K562 (cell line): ENCODE measurements at regions not wholly inside any gene's neighbourhood (a gene's known extent, or its start where the extent isn't known, plus 50 kb on each side); places are given as distances from the start of the nearest gene placed in this dataset.

Experiments
- ATAC-seq: fragments of 200-7000 bp; cut with Tn5 transposase; 3 replicates; pipeline ENCODE4 v1.9.1; 2020; ENCODE audit warnings: moderate library complexity
- BruUV-seq: library from RNA; stranded (reverse); fragments of 400-500 nt; replicated peaks from 2 replicates; lab custom pipeline; 2021; lab: Mats Ljungman, UMichigan
- CTCF ChIA-PET: fragments of 300-600 bp; formaldehyde crosslinking; extraction: SDS; loops from one replicate; lab custom pipeline; 2021; ENCODE audit warnings: low intra/inter-chr PET ratio; lab: Yijun Ruan, JAX
- POLR2A ChIA-PET: fragments of 300-600, 350-650 bp; sonication (Branson Sonifier 250); formaldehyde crosslinking; extraction: SDS; loops from one replicate; lab custom pipeline; 2021; ENCODE audit warnings: antibody characterized with exemption, inconsistent platforms; lab: Yijun Ruan, JAX
- DNase-seq, 4 experiments: peaks; one replicate each; pipeline versions ENCODE4 v3.0.0 to v3.0.0-alpha.2; 2011 to 2018; ENCODE audit warnings: low spot score in 3 of 4, mixed read lengths in 3 of 4; ENCODE audit errors: extremely low read depth in 1 of 4
- FAIRE-seq: peaks from 2 replicates; lab custom pipeline; 2011; peaks lifted over from hg19 to GRCh38; lab: Jason Lieb, UNC
- H2AFZ ChIP-seq: 2 replicates; pipeline ENCODE4 v1.6.0; 2011; ENCODE audit warnings: low read depth, low read length, control low read depth, inconsistent platforms
- H3K27ac ChIP-seq: fragments of 200-600 bp; 3 replicates; pipeline ENCODE4 v1.8.0; 2011; ENCODE audit warnings: low read depth, mild to moderate bottlenecking, control low read depth, inconsistent platforms, low read length, moderate library complexity, mixed read lengths; ENCODE audit errors: extremely low read depth
- H3K27me3 ChIP-seq, 2 experiments: fragments of 300-600 bp in 1 of 2; 2 replicates in 1 of 2; 3 replicates in 1 of 2; pipeline versions ENCODE4 v1.6.0 to v1.8.0; 2011; ENCODE audit warnings: inconsistent platforms in 2 of 2, low read length in 2 of 2, mild to moderate bottlenecking in 1 of 2, mixed read lengths in 1 of 2, moderate library complexity in 1 of 2; ENCODE audit not compliant: control insufficient read depth in 2 of 2, insufficient read depth in 2 of 2
- H3K36me3 ChIP-seq: fragments of 300-600 bp; 3 replicates; pipeline ENCODE4 v1.8.0; 2011; ENCODE audit warnings: mild to moderate bottlenecking, low read length, inconsistent platforms; ENCODE audit not compliant: control insufficient read depth, insufficient read depth
- H3K4me1 ChIP-seq, 2 experiments: fragments of 200-600 bp in 1 of 2; replicated peaks in 1 of 2; 2 replicates in 1 of 2; 3 replicates in 1 of 2; pipeline versions ENCODE4 v1.5.1 to v1.8.0; 2011; ENCODE audit warnings: inconsistent platforms in 2 of 2, low read length in 2 of 2, mild to moderate bottlenecking in 1 of 2, mixed read lengths in 1 of 2, moderate library complexity in 1 of 2; ENCODE audit not compliant: control insufficient read depth in 2 of 2, insufficient read depth in 2 of 2
- H3K4me2 ChIP-seq: 2 replicates; pipeline ENCODE4 v1.6.1; 2011; ENCODE audit warnings: low read length, control low read depth, inconsistent platforms, mixed read lengths; ENCODE audit not compliant: insufficient read depth
- H3K4me3 ChIP-seq: fragments of 200-600 bp; sonication (generic), shearing (Covaris generic); 2 replicates; pipeline ENCODE4 v1.5.1; 2016; ENCODE audit warnings: control low read depth, inconsistent platforms
- H3K79me2 ChIP-seq: fragments of 200-600 bp; 3 replicates; pipeline ENCODE4 v1.8.0; 2011; ENCODE audit warnings: low read length, inconsistent platforms; ENCODE audit not compliant: control insufficient read depth, insufficient read depth
- H3K9ac ChIP-seq, 2 experiments: 2 replicates each; pipeline versions ENCODE4 v1.6.0 to v1.6.1; 2011; ENCODE audit warnings: low read depth in 2 of 2, low read length in 2 of 2, control low read depth in 1 of 2, inconsistent platforms in 1 of 2, mild to moderate bottlenecking in 1 of 2, mixed read lengths in 1 of 2; ENCODE audit not compliant: insufficient read depth in 1 of 2
- H3K9me1 ChIP-seq: one replicate; pipeline ENCODE4 v1.6.0; 2011; ENCODE audit warnings: inconsistent platforms, mild to moderate bottlenecking, low read length, moderate library complexity; ENCODE audit not compliant: control insufficient read depth, insufficient read depth
- H3K9me3 ChIP-seq: replicated peaks from 2 replicates; pipeline ENCODE4 v1.5.1; 2011; ENCODE audit warnings: low read depth, low read length, inconsistent platforms; ENCODE audit not compliant: control insufficient read depth, insufficient read depth
- H4K20me1 ChIP-seq: replicated peaks from 2 replicates; pipeline ENCODE4 v1.6.1; 2011; ENCODE audit warnings: low read length, inconsistent platforms, mixed read lengths; ENCODE audit not compliant: control insufficient read depth, insufficient read depth
- ETV5 ChIP-seq: sonication (generic); formaldehyde crosslinking; IDR thresholded peaks from 2 replicates; pipeline ENCODE4 v1.4.0; 2020; ENCODE audit warnings: low read depth, mild to moderate bottlenecking, missing genetic modification reagents
- FOS ChIP-seq: IDR thresholded peaks from 3 replicates; pipeline ENCODE4 v1.6.1; 2011; ENCODE audit not compliant: insufficient read length; ENCODE audit errors: extremely low read depth
- FOSL1 ChIP-seq: fragments of 200-800 bp; sonication (Bioruptor generic); conservative IDR thresholded peaks from 2 replicates; pipeline ENCODE4 v1.6.1; 2016; ENCODE audit warnings: missing genetic modification characterization, missing compliant biosample characterization
- HNRNPH1 ChIP-seq: fragments of 200-400 bp; formaldehyde crosslinking; optimal IDR thresholded peaks from 2 replicates; pipeline ENCODE3; 2017; ENCODE audit warnings: low read depth, mild to moderate bottlenecking, low read length, moderate library complexity
- JUND ChIP-seq, 2 experiments: IDR thresholded peaks; 2 replicates in 1 of 2; 3 replicates in 1 of 2; pipeline ENCODE4 v1.6.1; 2011; ENCODE audit warnings: borderline replicate concordance in 2 of 2, low read depth in 2 of 2, low read length in 2 of 2, improper control_type of control experiment in 1 of 2, missing biosample characterization in 1 of 2, missing genetic modification characterization in 1 of 2, missing genetic modification reagents in 1 of 2
- NR1H2 ChIP-seq: sonication (generic); formaldehyde crosslinking; IDR thresholded peaks from 2 replicates; pipeline ENCODE4 v1.4.0; 2020; ENCODE audit warnings: mild to moderate bottlenecking, missing genetic modification reagents
- ZNF444 ChIP-seq: fragments of 250-450 bp; sonication (Bioruptor Pico); IDR thresholded peaks from 2 replicates; pipeline ENCODE4 v1.4.0; 2020; ENCODE audit warnings: mild to moderate bottlenecking, moderate library complexity
- ZNF583 ChIP-seq: fragments of 250-450 bp; sonication (Bioruptor Pico); IDR thresholded peaks from 2 replicates; pipeline ENCODE4 v1.4.0; 2020
- WGBS: fragments of 100-300 bp; shearing (Covaris generic); methylation state at CpG from one replicate; pipeline ENCODE4 v1.1.6; 2016; ENCODE audit warnings: low coverage, mixed read lengths; ENCODE audit not compliant: insufficient coverage; ENCODE audit errors: missing lambda C conversion rate; 5-methylcytosine and 5-hydroxymethylcytosine counted together
- in situ Hi-C: fragments of 300-500 bp; cut with MboI; formaldehyde crosslinking; loops from 4 replicates; pipeline ENCODE4 v1.15.0; 2018; ENCODE audit warnings: inconsistent platforms, mixed read lengths
- intact Hi-C: fragments of 100-400 bp; cut with micrococcal nuclease; formaldehyde crosslinking; loops from 2 replicates; pipeline ENCODE4 v1.14.2; 2022
- TF ChIP-seq, protein P1 (sequence below), 2 experiments: fragments of 450-650 bp; formaldehyde crosslinking in 1 of 2; IDR thresholded peaks; 2 replicates each; pipeline versions ENCODE4 v1.4.0 to v1.6.1; 2014 to 2020; ENCODE audit warnings: mild to moderate bottlenecking in 2 of 2, borderline replicate concordance in 1 of 2, low read depth in 1 of 2
- TF ChIP-seq, protein P2 (sequence below), 2 experiments: fragments of 450-650 bp in 1 of 2; sonication (generic) in 1 of 2; formaldehyde crosslinking in 1 of 2; IDR thresholded peaks in 1 of 2; conservative IDR thresholded peaks in 1 of 2; 2 replicates each; pipeline versions ENCODE4 v1.6.1 to v1.8.1; 2016 to 2023; ENCODE audit warnings: mild to moderate bottlenecking in 2 of 2, moderate library complexity in 2 of 2, inconsistent platforms in 1 of 2, missing genetic modification reagents in 1 of 2

DNA sequence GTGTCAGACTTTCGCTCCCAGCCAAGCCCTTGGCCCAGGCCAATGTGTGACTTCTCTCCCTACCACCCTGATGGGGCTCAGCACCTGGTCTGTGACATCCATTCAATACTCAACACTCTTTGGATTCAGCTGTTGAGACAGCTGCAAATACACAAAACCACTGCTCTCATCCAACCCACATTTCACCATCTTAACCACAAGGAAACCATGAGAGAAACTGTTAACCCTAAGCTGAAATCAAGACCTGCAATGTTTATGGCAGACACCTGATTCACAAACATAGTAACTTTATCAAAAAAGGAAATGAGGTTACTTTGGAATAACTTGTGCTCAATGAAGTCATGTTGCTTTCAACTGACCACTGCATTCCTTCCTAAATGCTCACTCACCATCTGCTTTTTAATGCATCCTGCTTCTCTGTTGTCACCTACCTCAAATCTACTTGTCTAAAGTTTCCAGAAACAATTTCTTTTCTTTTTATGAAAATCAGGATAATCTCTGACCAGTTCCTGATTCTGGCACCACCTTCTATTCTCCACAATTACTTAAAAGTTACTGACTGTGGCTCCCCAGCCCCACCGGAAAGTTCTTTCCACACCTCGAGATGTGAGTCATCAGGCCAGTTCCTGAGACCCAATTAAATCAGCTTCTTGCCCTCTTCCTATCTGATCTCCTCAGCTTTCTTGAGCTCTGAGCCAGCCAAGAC, 88.2 kb downstream of the NOG start:
- Histone ChIP-seq H3K4me3 (no peak overlapping the region), H4K20me1 (no peaks in the 10 kb centered on the region), H3K4me1 (no peaks in the 10 kb centered on the region), H3K79me2 (no peaks in the 10 kb centered on the region), H3K4me2 (no peak overlapping the region), H3K36me3 (no peaks in the 10 kb centered on the region), H2AFZ (no peak overlapping the region), H3K9me3 (no peaks in the 10 kb centered on the region), H3K27ac (no peak overlapping the region), H3K9ac (no peak overlapping the region), H3K9me1 (no peaks in the 10 kb centered on the region), H3K27me3 (peaks cover 6 to 13% of the 10 kb centered on the region in 2 experiments; a peak in 2 of 5 replicates)
- WGBS, result 0% methylated on average over 3 of the region's 3 CpGs
- TF ChIP-seq NR1H2 (CRISPR knock-in tag), result no peak
- no peak for TF ChIP-seq ETV5
- peak; percentile 56 for TF ChIP-seq FOSL1
- no peak for TF ChIP-seq ZNF444 (CRISPR knock-in tag)
- TF ChIP-seq, protein P1, sequence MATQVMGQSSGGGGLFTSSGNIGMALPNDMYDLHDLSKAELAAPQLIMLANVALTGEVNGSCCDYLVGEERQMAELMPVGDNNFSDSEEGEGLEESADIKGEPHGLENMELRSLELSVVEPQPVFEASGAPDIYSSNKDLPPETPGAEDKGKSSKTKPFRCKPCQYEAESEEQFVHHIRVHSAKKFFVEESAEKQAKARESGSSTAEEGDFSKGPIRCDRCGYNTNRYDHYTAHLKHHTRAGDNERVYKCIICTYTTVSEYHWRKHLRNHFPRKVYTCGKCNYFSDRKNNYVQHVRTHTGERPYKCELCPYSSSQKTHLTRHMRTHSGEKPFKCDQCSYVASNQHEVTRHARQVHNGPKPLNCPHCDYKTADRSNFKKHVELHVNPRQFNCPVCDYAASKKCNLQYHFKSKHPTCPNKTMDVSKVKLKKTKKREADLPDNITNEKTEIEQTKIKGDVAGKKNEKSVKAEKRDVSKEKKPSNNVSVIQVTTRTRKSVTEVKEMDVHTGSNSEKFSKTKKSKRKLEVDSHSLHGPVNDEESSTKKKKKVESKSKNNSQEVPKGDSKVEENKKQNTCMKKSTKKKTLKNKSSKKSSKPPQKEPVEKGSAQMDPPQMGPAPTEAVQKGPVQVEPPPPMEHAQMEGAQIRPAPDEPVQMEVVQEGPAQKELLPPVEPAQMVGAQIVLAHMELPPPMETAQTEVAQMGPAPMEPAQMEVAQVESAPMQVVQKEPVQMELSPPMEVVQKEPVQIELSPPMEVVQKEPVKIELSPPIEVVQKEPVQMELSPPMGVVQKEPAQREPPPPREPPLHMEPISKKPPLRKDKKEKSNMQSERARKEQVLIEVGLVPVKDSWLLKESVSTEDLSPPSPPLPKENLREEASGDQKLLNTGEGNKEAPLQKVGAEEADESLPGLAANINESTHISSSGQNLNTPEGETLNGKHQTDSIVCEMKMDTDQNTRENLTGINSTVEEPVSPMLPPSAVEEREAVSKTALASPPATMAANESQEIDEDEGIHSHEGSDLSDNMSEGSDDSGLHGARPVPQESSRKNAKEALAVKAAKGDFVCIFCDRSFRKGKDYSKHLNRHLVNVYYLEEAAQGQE (IDR thresholded peaks at IDR 0.05; ENCODE audit: borderline replicate concordance), result no peak
- TF ChIP-seq, protein P1 (CRISPR knock-in tag; IDR thresholded peaks at IDR 0.05; ENCODE audit: low read depth), result no peak
- no peak for TF ChIP-seq HNRNPH1
- TF ChIP-seq JUND (IDR thresholded peaks at IDR 0.05; ENCODE audit: borderline replicate concordance, low read depth, low read length), result peak; percentile 70; the same call in 1 of the 2 replicates
- no peak; the same call in 2 of the 3 replicates for TF ChIP-seq JUND (tag; IDR thresholded peaks at IDR 0.05; ENCODE audit: borderline replicate concordance, low read depth, low read length)
- TF ChIP-seq FOS, result no peak
- TF ChIP-seq, protein P2, sequence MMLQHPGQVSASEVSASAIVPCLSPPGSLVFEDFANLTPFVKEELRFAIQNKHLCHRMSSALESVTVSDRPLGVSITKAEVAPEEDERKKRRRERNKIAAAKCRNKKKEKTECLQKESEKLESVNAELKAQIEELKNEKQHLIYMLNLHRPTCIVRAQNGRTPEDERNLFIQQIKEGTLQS (IDR thresholded peaks at IDR 0.05), result peak; percentile 57
- TF ChIP-seq, protein P2 (CRISPR knock-in tag; conservative IDR thresholded peaks at IDR 0.05), result no peak
- no peak for TF ChIP-seq ZNF583 (CRISPR knock-in tag)
- no TSS peak for BruUV-seq
- ATAC-seq (peak; percentile 63; the same call in 2 of the 3 replicates), FAIRE-seq (no peak), DNase-seq (peak in 1 of 4 experiments; percentile 5)
- CTCF ChIA-PET, result no interaction called here
- intact Hi-C loops (no loop called here), in situ Hi-C loops (no loop called here)
- POLR2A ChIA-PET, result no interaction called here
